ENCODE measurements at regions not wholly inside any gene's neighbourhood (a gene's known extent, or its start where the extent isn't known, plus 50 kb on each side); places are given as distances from the start of the nearest gene placed in this dataset.

DNA sequence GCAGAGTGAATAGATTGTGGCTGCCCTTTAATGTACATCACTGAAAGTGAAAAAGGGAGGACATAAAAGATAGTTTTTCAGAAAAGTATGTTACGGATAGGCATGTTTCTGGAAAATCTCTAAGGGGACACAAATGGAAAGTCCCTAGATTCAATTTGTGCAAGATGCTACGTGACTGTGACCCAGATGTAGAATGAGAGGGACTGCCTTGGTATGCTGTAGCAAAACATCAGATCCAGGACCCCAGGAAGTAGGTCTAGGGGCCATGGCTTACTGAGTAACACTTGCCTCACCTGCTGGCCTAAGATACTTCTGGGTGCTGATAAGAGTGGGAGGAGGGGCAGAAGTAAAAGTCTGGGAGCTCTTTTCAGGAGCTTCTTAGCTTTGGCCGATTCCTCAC, 191.2 kb upstream of the PHYHIPL start:
- 86% methylated on average over 3 of the region's 3 CpGs for WGBS
- H3K9me3 ChIP-seq (ENCODE audit: control insufficient read depth in 2 of 2, insufficient read depth in 1 of 2, low read length in 1 of 2), result peaks cover 0 to 2% of the 10 kb centered on the region in 2 donors

DNA sequence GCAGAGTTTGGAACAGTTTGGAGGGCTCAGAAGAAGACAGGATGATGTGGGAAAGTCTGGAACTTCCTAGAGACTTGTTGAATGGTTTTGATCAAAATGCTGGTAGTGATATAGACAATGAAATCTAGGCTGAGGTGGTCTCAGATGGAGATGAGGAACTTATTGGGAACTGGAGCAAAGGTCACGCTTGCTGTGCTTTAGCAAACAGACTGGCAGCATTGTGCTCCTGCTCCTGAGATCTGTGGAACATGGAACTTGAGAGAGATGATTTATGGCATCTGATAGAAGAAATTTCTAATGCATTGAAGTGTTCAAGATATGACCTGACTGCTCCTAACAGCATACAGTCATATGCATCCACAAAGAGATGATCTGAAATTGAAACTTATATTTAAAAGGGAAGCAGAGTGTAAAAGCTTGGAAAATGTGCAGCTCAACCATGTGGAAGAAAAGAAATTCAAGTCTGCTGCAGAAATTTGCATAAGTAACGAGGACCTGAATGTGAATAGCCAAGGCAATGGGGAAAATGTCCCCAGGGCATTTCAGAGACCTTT, 186.9 kb upstream of the PHYHIPL start:
- DNase-seq (ENCODE audit: low read depth in 6 of 9, low spot score in 9 of 9), result no peak
- 84% methylated on average over 2 of the region's 2 CpGs for WGBS
- Histone ChIP-seq H3K36me3 (ENCODE audit: control insufficient read depth in 2 of 2, insufficient read depth in 2 of 2, low read length in 1 of 2) (no peaks in the 10 kb centered on the region), H3K4me1 (ENCODE audit: control insufficient read depth in 2 of 2, insufficient read depth in 2 of 2, low read length in 2 of 2) (no peaks in the 10 kb centered on the region), H3K27me3 (ENCODE audit: control insufficient read depth in 2 of 2, insufficient read depth in 1 of 2, low read length in 1 of 2) (no peaks in the 10 kb centered on the region), H3K4me3 (ENCODE audit: low read length in 2 of 2) (no peak overlapping the region), H3K9me3 (ENCODE audit: control insufficient read depth in 2 of 2, insufficient read depth in 1 of 2, low read length in 1 of 2) (peaks cover 0 to 5% of the 10 kb centered on the region in 2 donors), H3K27ac (ENCODE audit: low read depth in 1 of 2, low read length in 1 of 2) (no peak overlapping the region)

More for the DNA sequence above, 191.2 kb upstream of the PHYHIPL start:
- Histone ChIP-seq H3K4me3 (ENCODE audit: low read length in 2 of 2) (no peak overlapping the region), H3K27me3 (ENCODE audit: control insufficient read depth in 2 of 2, insufficient read depth in 1 of 2, low read length in 1 of 2) (no peaks in the 10 kb centered on the region), H3K27ac (ENCODE audit: low read depth in 1 of 2, low read length in 1 of 2) (no peak overlapping the region), H3K36me3 (ENCODE audit: control insufficient read depth in 2 of 2, insufficient read depth in 2 of 2, low read length in 1 of 2) (no peaks in the 10 kb centered on the region), H3K4me1 (ENCODE audit: control insufficient read depth in 2 of 2, insufficient read depth in 2 of 2, low read length in 2 of 2) (no peaks in the 10 kb centered on the region)
- no peak for DNase-seq (ENCODE audit: low read depth in 6 of 9, low spot score in 9 of 9)

DNA sequence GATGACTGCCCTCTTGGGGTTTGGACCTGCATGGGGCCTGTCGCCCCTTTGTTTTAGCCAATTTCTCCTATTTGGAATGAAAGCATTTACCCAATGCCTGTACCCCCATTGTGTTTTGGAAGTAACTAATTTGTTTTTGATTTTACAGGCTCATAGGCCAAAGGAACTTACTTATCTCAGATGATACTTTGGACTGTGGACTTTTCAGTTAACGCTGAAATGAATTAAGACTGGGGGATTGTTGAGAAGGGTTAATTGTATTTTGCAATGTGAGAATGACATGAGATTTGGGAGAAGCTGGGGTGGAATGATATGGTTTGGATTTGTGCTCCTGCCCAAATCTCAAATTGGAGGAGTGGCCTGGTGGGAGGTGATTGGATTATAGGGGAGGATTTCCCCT, 185.8 kb upstream of the PHYHIPL start:
- no peak overlapping the region for H3K27ac ChIP-seq (ENCODE audit: low read depth in 1 of 2, low read length in 1 of 2)
- 98% methylated on average over 2 of the region's 2 CpGs for WGBS

GRCh38 chr10:58991856-58992255, 184.6 kb upstream of the PHYHIPL start:
- Histone ChIP-seq H3K36me3 (ENCODE audit: control insufficient read depth in 2 of 2, insufficient read depth in 2 of 2, low read length in 1 of 2) (no peaks in the 10 kb centered on the region), H3K27ac (ENCODE audit: low read depth in 1 of 2, low read length in 1 of 2) (no peak overlapping the region), H3K4me3 (ENCODE audit: low read length in 2 of 2) (no peak overlapping the region), H3K4me1 (ENCODE audit: control insufficient read depth in 2 of 2, insufficient read depth in 2 of 2, low read length in 2 of 2) (no peaks in the 10 kb centered on the region), H3K27me3 (ENCODE audit: control insufficient read depth in 2 of 2, insufficient read depth in 1 of 2, low read length in 1 of 2) (no peaks in the 10 kb centered on the region), H3K9me3 (ENCODE audit: control insufficient read depth in 2 of 2, insufficient read depth in 1 of 2, low read length in 1 of 2) (peaks cover 0 to 5% of the 10 kb centered on the region in 2 donors)
- no peak for DNase-seq (ENCODE audit: low read depth in 6 of 9, low spot score in 9 of 9)

More for the DNA sequence above, 185.8 kb upstream of the PHYHIPL start:
- no peaks in the 10 kb centered on the region for H3K4me1 ChIP-seq (ENCODE audit: control insufficient read depth in 2 of 2, insufficient read depth in 2 of 2, low read length in 2 of 2)
- no peak overlapping the region for H3K4me3 ChIP-seq (ENCODE audit: low read length in 2 of 2)
- H3K9me3 ChIP-seq (ENCODE audit: control insufficient read depth in 2 of 2, insufficient read depth in 1 of 2, low read length in 1 of 2), result peaks cover 0 to 5% of the 10 kb centered on the region in 2 donors
- no peak for DNase-seq (ENCODE audit: low read depth in 6 of 9, low spot score in 9 of 9)
- H3K27me3 ChIP-seq (ENCODE audit: control insufficient read depth in 2 of 2, insufficient read depth in 1 of 2, low read length in 1 of 2), result no peaks in the 10 kb centered on the region
- H3K36me3 ChIP-seq (ENCODE audit: control insufficient read depth in 2 of 2, insufficient read depth in 2 of 2, low read length in 1 of 2), result no peaks in the 10 kb centered on the region

- no peaks in the 10 kb centered on the region for H3K4me1 ChIP-seq (ENCODE audit: control insufficient read depth in 2 of 2, insufficient read depth in 2 of 2, low read length in 2 of 2)
- H3K9me3 ChIP-seq (ENCODE audit: control insufficient read depth in 2 of 2, insufficient read depth in 1 of 2, low read length in 1 of 2), result peaks cover 0 to 5% of the 10 kb centered on the region in 2 donors
- H3K4me3 ChIP-seq (ENCODE audit: low read length in 2 of 2), result no peak overlapping the region
- H3K27ac ChIP-seq (ENCODE audit: low read depth in 1 of 2, low read length in 1 of 2), result no peak overlapping the region
- WGBS, result 86% methylated on average over 4 of the region's 4 CpGs
- no peaks in the 10 kb centered on the region for H3K36me3 ChIP-seq (ENCODE audit: control insufficient read depth in 2 of 2, insufficient read depth in 2 of 2, low read length in 1 of 2)
- no peaks in the 10 kb centered on the region for H3K27me3 ChIP-seq (ENCODE audit: control insufficient read depth in 2 of 2, insufficient read depth in 1 of 2, low read length in 1 of 2)
- no peak for DNase-seq (ENCODE audit: low read depth in 6 of 9, low spot score in 9 of 9)
These were observed 183.5 kb upstream of the PHYHIPL start for GRCh38 chr10:58992830-58993460.

DNA sequence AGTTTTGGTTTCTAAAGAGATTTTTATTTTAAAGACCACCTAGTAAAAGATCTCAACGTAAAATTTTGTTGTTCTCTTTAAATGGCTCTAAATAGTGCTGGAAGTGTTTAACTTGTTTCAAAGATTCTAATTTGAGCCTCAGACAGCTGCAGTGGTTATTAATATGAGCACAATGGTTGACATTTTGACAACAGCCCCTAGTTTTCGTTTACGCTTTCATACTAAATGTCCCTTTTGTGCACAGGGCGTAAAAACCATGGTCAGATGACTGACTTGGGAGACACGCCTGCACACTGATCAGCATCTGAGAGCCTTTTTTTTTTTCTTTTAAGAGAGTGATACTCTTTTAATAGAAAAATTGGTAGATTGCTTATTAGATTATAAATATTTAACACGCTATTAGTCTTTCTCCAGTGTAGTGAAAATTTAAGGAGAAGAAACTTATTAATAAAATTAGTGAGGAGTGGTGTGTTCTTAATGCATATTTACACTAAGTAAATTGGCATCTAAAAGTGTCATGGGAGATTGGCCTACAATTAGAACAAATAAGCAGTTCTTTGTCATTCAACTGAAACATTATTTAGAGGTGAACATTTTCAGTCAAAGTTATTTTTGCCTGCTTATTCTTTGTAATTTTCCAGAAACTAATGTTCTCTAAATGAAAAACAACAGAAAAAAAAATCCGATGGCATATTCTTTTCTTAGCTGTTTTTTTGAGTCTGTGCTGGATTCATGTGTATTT, 182.8 kb upstream of the PHYHIPL start:
- peaks cover 0 to 5% of the 10 kb centered on the region in 2 donors for H3K9me3 ChIP-seq (ENCODE audit: control insufficient read depth in 2 of 2, insufficient read depth in 1 of 2, low read length in 1 of 2)
- no peaks in the 10 kb centered on the region for H3K4me1 ChIP-seq (ENCODE audit: control insufficient read depth in 2 of 2, insufficient read depth in 2 of 2, low read length in 2 of 2)
- H3K27me3 ChIP-seq (ENCODE audit: control insufficient read depth in 2 of 2, insufficient read depth in 1 of 2, low read length in 1 of 2), result no peaks in the 10 kb centered on the region
- 74% methylated on average over 7 of the region's 7 CpGs for WGBS
- H3K4me3 ChIP-seq (ENCODE audit: low read length in 2 of 2), result no peak overlapping the region
- DNase-seq (ENCODE audit: low read depth in 6 of 9, low spot score in 9 of 9), result no peak
- no peaks in the 10 kb centered on the region for H3K36me3 ChIP-seq (ENCODE audit: control insufficient read depth in 2 of 2, insufficient read depth in 2 of 2, low read length in 1 of 2)
- H3K27ac ChIP-seq (ENCODE audit: low read depth in 1 of 2, low read length in 1 of 2), result no peak overlapping the region

DNA sequence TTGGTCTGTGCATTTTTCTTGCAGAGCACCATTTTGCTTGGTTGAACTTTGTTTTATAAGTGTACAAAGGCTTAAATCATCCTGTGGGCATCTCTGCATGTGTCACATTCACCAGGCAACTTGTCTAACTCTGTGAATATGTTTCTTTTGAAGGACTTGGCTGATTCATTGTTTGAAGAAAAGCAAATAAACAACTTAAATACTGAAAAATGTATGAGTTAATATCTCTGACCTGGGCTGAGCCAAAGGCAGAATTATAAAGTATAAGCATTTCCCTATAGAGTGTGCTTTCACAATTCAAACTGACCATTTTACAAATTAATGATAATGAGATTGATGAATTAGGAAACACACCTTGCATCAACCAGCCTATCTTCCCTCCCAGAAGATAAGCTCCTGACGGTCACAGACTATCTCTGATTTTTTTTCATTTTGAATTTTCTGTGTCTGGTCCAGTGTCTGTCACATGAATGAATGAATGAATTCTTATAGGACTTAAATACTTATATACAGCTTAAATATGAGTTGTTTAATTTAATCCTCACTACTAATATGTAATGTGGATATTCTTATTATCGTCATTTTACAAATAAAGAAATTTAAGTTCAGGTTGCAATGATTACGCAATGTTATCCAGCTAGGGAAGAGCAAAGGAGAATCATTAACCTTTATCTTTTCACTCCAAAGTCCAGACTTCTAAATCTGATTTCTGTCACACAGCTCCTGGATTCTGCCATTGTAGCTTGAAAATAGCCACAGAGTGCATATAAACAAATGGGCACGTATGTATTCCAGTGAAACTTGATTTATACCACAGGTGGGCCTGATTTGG, 182.0 kb upstream of the PHYHIPL start:
- peaks cover 0 to 5% of the 10 kb centered on the region in 2 donors for H3K9me3 ChIP-seq (ENCODE audit: control insufficient read depth in 2 of 2, insufficient read depth in 1 of 2, low read length in 1 of 2)
- H3K4me3 ChIP-seq (ENCODE audit: low read length in 2 of 2), result no peak overlapping the region
- no peak for DNase-seq (ENCODE audit: low read depth in 6 of 9, low spot score in 9 of 9)
- no peaks in the 10 kb centered on the region for H3K27me3 ChIP-seq (ENCODE audit: control insufficient read depth in 2 of 2, insufficient read depth in 1 of 2, low read length in 1 of 2)
- 93% methylated on average over 4 of the region's 4 CpGs for WGBS
- H3K27ac ChIP-seq (ENCODE audit: low read depth in 1 of 2, low read length in 1 of 2), result no peak overlapping the region
- no peaks in the 10 kb centered on the region for H3K36me3 ChIP-seq (ENCODE audit: control insufficient read depth in 2 of 2, insufficient read depth in 2 of 2, low read length in 1 of 2)
- H3K4me1 ChIP-seq (ENCODE audit: control insufficient read depth in 2 of 2, insufficient read depth in 2 of 2, low read length in 2 of 2), result no peaks in the 10 kb centered on the region

DNA sequence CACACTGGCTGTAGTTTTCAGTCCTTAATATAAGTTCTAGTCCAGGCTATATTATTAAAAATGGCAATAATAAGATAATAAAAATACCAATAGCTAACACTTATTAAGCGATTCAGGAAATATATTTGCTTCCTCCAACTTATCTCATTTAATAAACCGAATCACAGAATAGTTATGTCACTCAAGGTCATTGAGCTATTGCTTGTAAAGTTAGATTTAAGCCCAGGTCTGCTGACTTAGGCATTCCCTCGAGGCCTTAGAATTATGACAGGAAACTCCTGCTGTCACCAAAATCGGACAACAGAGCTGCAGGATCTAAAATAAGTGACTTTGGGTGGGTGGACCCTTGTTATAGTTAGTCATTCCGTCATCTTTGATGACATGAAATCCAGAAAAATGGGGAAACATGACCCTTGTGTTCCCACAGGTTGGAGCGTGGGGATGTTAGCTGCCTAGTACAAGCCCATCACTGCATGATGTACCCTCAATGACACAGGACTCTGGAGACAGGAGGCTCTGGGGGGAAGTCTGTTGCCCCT, 181.3 kb upstream of the PHYHIPL start:
- Histone ChIP-seq H3K36me3 (ENCODE audit: control insufficient read depth in 2 of 2, insufficient read depth in 2 of 2, low read length in 1 of 2) (no peaks in the 10 kb centered on the region), H3K4me1 (ENCODE audit: control insufficient read depth in 2 of 2, insufficient read depth in 2 of 2, low read length in 2 of 2) (no peaks in the 10 kb centered on the region), H3K27me3 (ENCODE audit: control insufficient read depth in 2 of 2, insufficient read depth in 1 of 2, low read length in 1 of 2) (no peaks in the 10 kb centered on the region), H3K4me3 (ENCODE audit: low read length in 2 of 2) (no peak overlapping the region), H3K27ac (ENCODE audit: low read depth in 1 of 2, low read length in 1 of 2) (no peak overlapping the region), H3K9me3 (ENCODE audit: control insufficient read depth in 2 of 2, insufficient read depth in 1 of 2, low read length in 1 of 2) (peaks cover 0 to 3% of the 10 kb centered on the region in 2 donors)
- 53% methylated on average over 6 of the region's 6 CpGs for WGBS
- no peak for DNase-seq (ENCODE audit: low read depth in 6 of 9, low spot score in 9 of 9)
